B cell (primary cell): ENCODE measurements at regions not wholly inside any gene's neighbourhood (a gene's known extent, or its start where the extent isn't known, plus 50 kb on each side); places are given as distances from the start of the nearest gene placed in this dataset.

ENCODE experiments used
- ATAC-seq: fragments of 200-7000 bp; cut with Tn5 transposase; one replicate; pipeline ENCODE4 v1.10.0; 2021; ENCODE audit warnings: low read depth, mild to moderate bottlenecking, moderate number of reproducible peaks, moderate library complexity
- CTCF ChIA-PET: fragments of 350-600 bp; sonication (Branson Sonifier 250); formaldehyde crosslinking; loops from one replicate; lab custom pipeline; 2021; ENCODE audit warnings: antibody characterized with exemption, inconsistent platforms; lab: Charles Lee
- POLR2A ChIA-PET: fragments of 350-600 bp; sonication (Branson Sonifier 250); formaldehyde crosslinking; loops from one replicate; lab custom pipeline; 2021; ENCODE audit warnings: antibody characterized with exemption; lab: Charles Lee
- DNase-seq: peaks from one replicate; pipeline ENCODE4 v3.0.0; 2013
- H2AFZ ChIP-seq: 2 replicates; pipeline ENCODE4 v1.6.1; 2012; ENCODE audit warnings: mild to moderate bottlenecking, low read depth, low read length; ENCODE audit not compliant: insufficient read depth, poor library complexity, severe bottlenecking
- H3K27ac ChIP-seq, 2 donors: 1 replicate in 1 of 2; 2 replicates in 1 of 2; pipeline ENCODE4 v1.5.1; 2012 to 2013; ENCODE audit warnings: low read length in 2 of 2, mild to moderate bottlenecking in 2 of 2, moderate library complexity in 1 of 2
- H3K27me3 ChIP-seq, 4 experiments: fragments of 200-600 bp in 1 of 4; sonication (generic) in 1 of 4; replicated peaks in 1 of 4; 1 replicate in 2 of 4; 2 replicates in 2 of 4; pipeline versions ENCODE4 v1.6.1 to v1.7.0; 2013 to 2016; ENCODE audit warnings: low read length in 3 of 4, mild to moderate bottlenecking in 2 of 4, mixed read lengths in 1 of 4, moderate library complexity in 1 of 4; ENCODE audit not compliant: insufficient read depth in 4 of 4, control insufficient read depth in 3 of 4; ENCODE audit errors: control extremely low read depth in 1 of 4
- H3K36me3 ChIP-seq, 2 experiments: replicated peaks in 1 of 2; 1 replicate in 1 of 2; 2 replicates in 1 of 2; pipeline versions ENCODE4 v1.6.1 to v1.7.1; 2013; ENCODE audit warnings: low read length in 1 of 2; ENCODE audit not compliant: insufficient read depth in 2 of 2, control insufficient read depth in 1 of 2; ENCODE audit errors: control extremely low read depth in 1 of 2, extremely low read depth in 1 of 2
- H3K4me1 ChIP-seq, 2 donors: fragments of 200-600 bp in 1 of 2; sonication (generic) in 1 of 2; 1 replicate in 1 of 2; 2 replicates in 1 of 2; pipeline versions ENCODE4 v1.5.1 to v1.6.1; 2013 to 2017; ENCODE audit warnings: low read length in 2 of 2; ENCODE audit not compliant: control insufficient read depth in 2 of 2, insufficient read depth in 2 of 2
- H3K4me2 ChIP-seq: replicated peaks from 2 replicates; pipeline ENCODE3; 2012; ENCODE audit warnings: mild to moderate bottlenecking, low read depth, low read length; ENCODE audit not compliant: poor library complexity, severe bottlenecking
- H3K4me3 ChIP-seq, 5 experiments: fragments of 200-600 bp in 1 of 5; sonication (generic) in 1 of 5; 1 replicate in 3 of 5; 2 replicates in 2 of 5; pipeline versions ENCODE4 v1.5.1 to v1.7.0; 2011 to 2016; ENCODE audit warnings: low read length in 4 of 5, mild to moderate bottlenecking in 4 of 5, low read depth in 2 of 5, control low read depth in 1 of 5, moderate library complexity in 1 of 5; ENCODE audit not compliant: insufficient read depth in 1 of 5; ENCODE audit errors: control extremely low read depth in 1 of 5, extremely low read depth in 1 of 5
- H3K79me2 ChIP-seq: fragments of 200-600 bp; sonication (generic); one replicate; pipeline ENCODE4 v1.6.0; 2016; ENCODE audit warnings: low read length; ENCODE audit not compliant: control insufficient read depth, insufficient read depth
- H3K9ac ChIP-seq: fragments of 200-600 bp; sonication (generic); 2 replicates; pipeline ENCODE4 v1.6.1; 2017; ENCODE audit warnings: mild to moderate bottlenecking, low read length, moderate library complexity
- H3K9me3 ChIP-seq, 3 donors: one replicate each; pipeline versions ENCODE4 v1.6.1 to v1.7.1; 2013; ENCODE audit warnings: low read length in 2 of 3; ENCODE audit not compliant: control insufficient read depth in 2 of 3, insufficient read depth in 1 of 3; ENCODE audit errors: control extremely low read depth in 1 of 3
- H4K20me1 ChIP-seq: 2 replicates; pipeline ENCODE4 v1.6.0; 2012; ENCODE audit warnings: mild to moderate bottlenecking, low read length; ENCODE audit not compliant: insufficient read depth, control insufficient read depth, poor library complexity, severe bottlenecking
- H3K27ac Mint-ChIP-seq: one replicate; pipeline ENCODE4 v1.8.0; 2021; ENCODE audit warnings: mixed read lengths
- H3K27me3 Mint-ChIP-seq: one replicate; pipeline ENCODE4 v1.8.0; 2021; ENCODE audit warnings: mixed read lengths
- H3K4me1 Mint-ChIP-seq: one replicate; pipeline ENCODE4 v1.8.0; 2021; ENCODE audit warnings: mixed read lengths
- H3K4me3 Mint-ChIP-seq: one replicate; pipeline ENCODE4 v1.8.0; 2021; ENCODE audit warnings: mixed read lengths
- H3K9me3 Mint-ChIP-seq: one replicate; pipeline ENCODE4 v1.8.0; 2022; ENCODE audit warnings: mixed read lengths; ENCODE audit not compliant: insufficient read depth
- EZH2 ChIP-seq: IDR thresholded peaks from 2 replicates; pipeline ENCODE4 v1.6.1; 2012; ENCODE audit warnings: borderline replicate concordance, low read depth, mild to moderate bottlenecking, moderate library complexity, low read length; ENCODE audit not compliant: insufficient read depth, poor library complexity, severe bottlenecking
- WGBS: methylation state at CpG from one replicate; pipeline ENCODE4 v1.1.5; 2013; ENCODE audit warnings: missing lambda C conversion rate; ENCODE audit not compliant: insufficient coverage; 5-methylcytosine and 5-hydroxymethylcytosine counted together
- intact Hi-C: fragments of 100-400 bp; cut with micrococcal nuclease; formaldehyde crosslinking; loops from one replicate; pipeline ENCODE4 v1.10.0; 2022
- TF ChIP-seq, protein P1 (sequence below): fragments of 200-600 bp; IDR thresholded peaks from one replicate; pipeline ENCODE4 v1.8.0; 2022; ENCODE audit warnings: antibody characterized with exemption, mild to moderate bottlenecking

DNA sequence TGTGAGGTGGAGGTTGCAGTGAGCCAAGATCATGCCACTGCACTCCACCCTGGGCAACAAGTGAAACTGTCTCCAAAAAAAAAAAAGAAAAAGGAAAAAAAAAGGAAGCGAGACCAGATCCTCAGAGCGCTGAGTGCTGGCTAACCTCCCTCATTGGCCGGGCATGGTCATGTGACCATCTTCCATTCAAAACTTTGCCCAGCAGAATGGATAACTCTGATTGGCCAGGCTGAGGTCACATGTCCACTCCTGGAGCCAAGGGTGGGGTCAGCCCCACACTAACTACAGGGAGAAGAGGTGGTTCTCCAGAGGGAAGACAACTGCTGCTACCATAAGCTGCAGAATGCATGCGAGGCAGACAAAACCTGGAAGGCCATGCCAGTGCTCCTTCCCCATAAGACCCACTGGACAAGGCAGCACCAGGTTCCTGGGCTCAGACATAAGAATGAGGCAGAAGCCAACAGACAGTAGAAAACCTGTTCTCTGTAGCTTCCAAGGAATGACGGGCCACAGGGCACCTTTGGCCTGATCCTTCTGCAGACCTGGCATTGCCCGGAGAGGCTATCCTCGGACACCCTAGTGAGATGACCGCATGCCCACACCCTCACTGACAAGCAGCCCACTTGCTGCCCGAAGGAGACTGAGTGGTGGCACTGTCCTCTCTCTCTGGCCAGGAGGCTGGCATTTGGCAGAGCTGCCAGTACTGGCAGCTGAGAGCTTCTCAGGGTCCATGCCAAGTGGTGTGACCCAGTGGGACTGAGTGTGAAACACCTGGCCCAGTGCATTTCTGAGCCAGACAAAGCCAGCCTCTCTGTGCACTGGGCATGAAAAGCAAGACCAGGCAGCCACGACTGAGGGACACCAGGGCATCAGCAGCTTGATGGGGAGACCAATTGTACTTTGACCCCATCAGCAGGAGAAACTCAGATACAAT, 311.9 kb upstream of the SULF2 start:
- Histone ChIP-seq H3K4me1 (no peaks in the 10 kb centered on the region), H3K36me3 (no peaks in the 10 kb centered on the region), H2AFZ (no peak overlapping the region), H3K27ac (no peak overlapping the region), H3K4me2 (no peak overlapping the region), H3K9ac (no peak overlapping the region), H4K20me1 (no peaks in the 10 kb centered on the region), H3K79me2 (no peaks in the 10 kb centered on the region), H3K9me3 (peaks cover 0 to 10% (median 0%) of the 10 kb centered on the region in 3 donors), H3K4me3 (no peak overlapping the region), H3K27me3 (no peaks in the 10 kb centered on the region)
- TF ChIP-seq EZH2, result no peak
- TF ChIP-seq, protein P1, sequence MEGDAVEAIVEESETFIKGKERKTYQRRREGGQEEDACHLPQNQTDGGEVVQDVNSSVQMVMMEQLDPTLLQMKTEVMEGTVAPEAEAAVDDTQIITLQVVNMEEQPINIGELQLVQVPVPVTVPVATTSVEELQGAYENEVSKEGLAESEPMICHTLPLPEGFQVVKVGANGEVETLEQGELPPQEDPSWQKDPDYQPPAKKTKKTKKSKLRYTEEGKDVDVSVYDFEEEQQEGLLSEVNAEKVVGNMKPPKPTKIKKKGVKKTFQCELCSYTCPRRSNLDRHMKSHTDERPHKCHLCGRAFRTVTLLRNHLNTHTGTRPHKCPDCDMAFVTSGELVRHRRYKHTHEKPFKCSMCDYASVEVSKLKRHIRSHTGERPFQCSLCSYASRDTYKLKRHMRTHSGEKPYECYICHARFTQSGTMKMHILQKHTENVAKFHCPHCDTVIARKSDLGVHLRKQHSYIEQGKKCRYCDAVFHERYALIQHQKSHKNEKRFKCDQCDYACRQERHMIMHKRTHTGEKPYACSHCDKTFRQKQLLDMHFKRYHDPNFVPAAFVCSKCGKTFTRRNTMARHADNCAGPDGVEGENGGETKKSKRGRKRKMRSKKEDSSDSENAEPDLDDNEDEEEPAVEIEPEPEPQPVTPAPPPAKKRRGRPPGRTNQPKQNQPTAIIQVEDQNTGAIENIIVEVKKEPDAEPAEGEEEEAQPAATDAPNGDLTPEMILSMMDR, result no peak
- 96% methylated on average over 8 of the region's 10 CpGs for WGBS
- intact Hi-C loops, result no loop called here
- ChIA-PET POLR2A (no interaction called here), CTCF (interaction anchor here (1.0 kb wide), 1 partner anchor 11 kb away, joined by 4 read pairs; no protein-coding TSS in a partner anchor)
- Mint-ChIP-seq H3K27me3 (peaks cover 15% of the 10 kb centered on the region), H3K4me1 (no peaks in the 10 kb centered on the region), H3K9me3 (no peaks in the 10 kb centered on the region), H3K4me3 (no peak overlapping the region), H3K27ac (no peak overlapping the region)
- ATAC-seq (no peak), DNase-seq (no peak)

DNA sequence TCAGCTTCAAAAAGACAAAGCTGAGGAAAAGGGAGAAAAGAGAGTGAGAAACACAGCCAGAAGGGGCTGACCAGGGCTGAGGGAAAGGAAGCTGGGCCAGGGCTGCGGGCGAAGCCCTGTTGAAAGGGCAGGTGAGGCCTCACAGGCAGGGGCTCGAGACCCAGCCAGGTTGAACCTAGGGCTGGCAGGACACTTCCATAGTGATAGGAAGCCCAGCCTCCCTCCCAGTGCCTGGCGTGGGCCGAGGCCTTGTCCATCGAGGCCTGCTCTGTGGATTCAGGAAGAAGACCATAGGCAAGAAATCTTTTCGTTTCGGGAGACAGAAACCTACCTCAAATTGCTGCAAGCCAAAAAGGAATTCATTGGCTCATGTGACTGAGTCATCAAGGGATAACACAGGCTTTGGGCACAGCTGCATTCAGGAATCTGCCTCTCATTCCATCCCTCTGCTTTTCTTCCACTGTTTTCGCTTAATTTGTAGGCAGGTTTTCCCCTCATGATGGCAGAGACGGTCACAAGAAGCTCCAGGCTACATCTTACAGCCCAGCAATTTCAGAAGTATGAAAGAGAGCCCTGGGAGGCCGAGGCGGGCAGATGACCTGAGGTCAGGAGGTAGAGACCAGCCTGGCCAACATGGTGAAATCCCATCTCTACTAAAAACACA, 311.1 kb upstream of the SULF2 start:
- no peaks in the 10 kb centered on the region for H3K4me1 Mint-ChIP-seq
- ChIA-PET CTCF (no interaction called here), POLR2A (no interaction called here)
- Histone ChIP-seq H3K4me1 (no peaks in the 10 kb centered on the region), H2AFZ (no peak overlapping the region), H3K4me2 (no peak overlapping the region), H4K20me1 (no peaks in the 10 kb centered on the region), H3K9ac (no peak overlapping the region), H3K79me2 (no peaks in the 10 kb centered on the region), H3K36me3 (no peaks in the 10 kb centered on the region), H3K27me3 (peaks cover 0 to 3% (median 1%) of the 10 kb centered on the region in 4 experiments), H3K9me3 (peaks cover 0 to 10% (median 0%) of the 10 kb centered on the region in 3 donors), H3K4me3 (no peak overlapping the region), H3K27ac (no peak overlapping the region)
- no peak overlapping the region for H3K27ac Mint-ChIP-seq
- peaks cover 18% of the 10 kb centered on the region for H3K27me3 Mint-ChIP-seq
- TF ChIP-seq EZH2, result no peak
- TF ChIP-seq, protein P1, result no peak
- intact Hi-C loops, result no loop called here
- ATAC-seq (no peak), DNase-seq (no peak)
- 95% methylated on average over 8 of the region's 12 CpGs for WGBS
- no peak overlapping the region for H3K4me3 Mint-ChIP-seq
- H3K9me3 Mint-ChIP-seq, result no peaks in the 10 kb centered on the region
